ENCODE measurements at regions not wholly inside any gene's neighbourhood (a gene's known extent, or its start where the extent isn't known, plus 50 kb on each side); places are given as distances from the start of the nearest gene placed in this dataset.

DNA sequence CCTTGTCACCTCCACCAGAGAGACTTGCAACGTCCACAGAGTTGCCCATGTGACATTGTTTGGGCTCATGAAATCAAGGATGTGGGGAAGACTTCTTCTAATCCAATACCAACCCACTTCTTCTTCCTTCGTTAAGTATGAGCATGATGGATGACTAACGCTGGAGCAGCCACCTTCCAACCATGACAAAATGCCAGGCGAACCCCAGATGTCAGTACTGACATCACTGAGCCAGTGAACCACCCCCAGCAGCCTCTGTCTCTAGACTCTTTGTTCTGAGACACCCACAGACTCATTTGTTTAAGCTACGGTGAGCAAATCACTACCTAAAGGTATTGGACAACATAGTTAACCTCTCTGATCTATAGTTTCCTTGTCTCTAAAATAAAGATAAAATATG is 123.7 kb downstream of the GRIN2B start:
- TF ChIP-seq JUND (IDR thresholded peaks at IDR 0.05), result no peak
- Histone ChIP-seq H3K4me2 (ENCODE audit: low read length) (no peak overlapping the region), H3K36me3 (ENCODE audit: control insufficient read depth in 1 of 2, insufficient read depth in 2 of 2, low read length in 2 of 2) (no peaks in the 10 kb centered on the region), H3K27me3 (ENCODE audit: insufficient read depth, low read length) (no peaks in the 10 kb centered on the region), H3K9me2 (ENCODE audit: insufficient read depth) (no peaks in the 10 kb centered on the region), H3K27ac (ENCODE audit: low read depth, low read length) (no peak overlapping the region), H3K4me1 (ENCODE audit: control insufficient read depth in 1 of 2, insufficient read depth in 2 of 2, low read length in 2 of 2) (no peaks in the 10 kb centered on the region), H3K4me3 (replicated peaks in 1 of 2; ENCODE audit: low read depth in 1 of 2, low read length in 2 of 2) (no peak overlapping the region), H3K9me3 (ENCODE audit: control insufficient read depth in 1 of 2, insufficient read depth in 1 of 2, low read depth in 1 of 2, low read length in 2 of 2) (no peaks in the 10 kb centered on the region), H2AFZ (ENCODE audit: low read depth, low read length, poor library complexity, severe bottlenecking) (no peak overlapping the region), H3K79me2 (ENCODE audit: insufficient read depth, low read length) (no peaks in the 10 kb centered on the region), H4K20me1 (ENCODE audit: insufficient read depth) (no peaks in the 10 kb centered on the region; the same call in 1 of the 2 replicates), H3K9ac (ENCODE audit: low read length) (no peak overlapping the region)
- CTCF ChIA-PET, result no interaction called here
- DNase-seq (ENCODE audit: low read depth, low spot score), result no peak
- POLR2A ChIA-PET, result no interaction called here
- ATAC-seq, result no peak
- RAD21 ChIA-PET (ENCODE audit: low non-redundant PET in 1 of 2, low total read pairs in 2 of 2, uncharacterized antibody in 2 of 2, unreplicated experiment in 2 of 2), result no interaction called here
- no TSS peak for BruUV-seq (replicated peaks)
- intact Hi-C loops (cut with micrococcal nuclease), result no loop called here

DNA sequence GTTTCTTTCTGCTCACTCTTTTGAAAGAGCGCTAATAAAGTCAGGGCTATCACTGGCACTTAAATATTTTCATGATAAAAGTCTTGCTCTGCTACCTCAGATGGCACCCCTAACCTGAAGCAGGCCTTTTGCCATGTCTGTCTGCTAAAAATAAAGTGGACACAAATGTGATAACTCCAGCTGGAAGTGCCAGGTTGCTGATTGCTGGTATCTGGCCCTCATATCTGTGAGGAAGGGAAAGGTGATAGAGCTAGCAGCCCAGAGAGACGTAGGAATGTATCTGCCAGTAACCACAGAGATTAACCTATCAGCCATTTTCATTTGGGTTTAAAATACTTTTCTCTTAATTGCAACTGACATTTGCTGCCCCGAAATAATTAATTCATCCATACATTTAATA is 127.9 kb downstream of the GRIN2B start:
- ChIA-PET CTCF (no interaction called here), POLR2A (no interaction called here), RAD21 (ENCODE audit: low non-redundant PET in 1 of 2, low total read pairs in 2 of 2, uncharacterized antibody in 2 of 2, unreplicated experiment in 2 of 2) (no interaction called here)
- no peak for DNase-seq (ENCODE audit: low read depth, low spot score)
- no peak overlapping the region for H2AFZ ChIP-seq (ENCODE audit: low read depth, low read length, poor library complexity, severe bottlenecking)
- H3K36me3 ChIP-seq (ENCODE audit: control insufficient read depth in 1 of 2, insufficient read depth in 2 of 2, low read length in 2 of 2), result no peaks in the 10 kb centered on the region
- no peak overlapping the region for H3K27ac ChIP-seq (ENCODE audit: low read depth, low read length)
- no peaks in the 10 kb centered on the region for H3K9me3 ChIP-seq (ENCODE audit: control insufficient read depth in 1 of 2, insufficient read depth in 1 of 2, low read depth in 1 of 2, low read length in 2 of 2)
- intact Hi-C loops (cut with micrococcal nuclease), result no loop called here
- TF ChIP-seq, protein P1, sequence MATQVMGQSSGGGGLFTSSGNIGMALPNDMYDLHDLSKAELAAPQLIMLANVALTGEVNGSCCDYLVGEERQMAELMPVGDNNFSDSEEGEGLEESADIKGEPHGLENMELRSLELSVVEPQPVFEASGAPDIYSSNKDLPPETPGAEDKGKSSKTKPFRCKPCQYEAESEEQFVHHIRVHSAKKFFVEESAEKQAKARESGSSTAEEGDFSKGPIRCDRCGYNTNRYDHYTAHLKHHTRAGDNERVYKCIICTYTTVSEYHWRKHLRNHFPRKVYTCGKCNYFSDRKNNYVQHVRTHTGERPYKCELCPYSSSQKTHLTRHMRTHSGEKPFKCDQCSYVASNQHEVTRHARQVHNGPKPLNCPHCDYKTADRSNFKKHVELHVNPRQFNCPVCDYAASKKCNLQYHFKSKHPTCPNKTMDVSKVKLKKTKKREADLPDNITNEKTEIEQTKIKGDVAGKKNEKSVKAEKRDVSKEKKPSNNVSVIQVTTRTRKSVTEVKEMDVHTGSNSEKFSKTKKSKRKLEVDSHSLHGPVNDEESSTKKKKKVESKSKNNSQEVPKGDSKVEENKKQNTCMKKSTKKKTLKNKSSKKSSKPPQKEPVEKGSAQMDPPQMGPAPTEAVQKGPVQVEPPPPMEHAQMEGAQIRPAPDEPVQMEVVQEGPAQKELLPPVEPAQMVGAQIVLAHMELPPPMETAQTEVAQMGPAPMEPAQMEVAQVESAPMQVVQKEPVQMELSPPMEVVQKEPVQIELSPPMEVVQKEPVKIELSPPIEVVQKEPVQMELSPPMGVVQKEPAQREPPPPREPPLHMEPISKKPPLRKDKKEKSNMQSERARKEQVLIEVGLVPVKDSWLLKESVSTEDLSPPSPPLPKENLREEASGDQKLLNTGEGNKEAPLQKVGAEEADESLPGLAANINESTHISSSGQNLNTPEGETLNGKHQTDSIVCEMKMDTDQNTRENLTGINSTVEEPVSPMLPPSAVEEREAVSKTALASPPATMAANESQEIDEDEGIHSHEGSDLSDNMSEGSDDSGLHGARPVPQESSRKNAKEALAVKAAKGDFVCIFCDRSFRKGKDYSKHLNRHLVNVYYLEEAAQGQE (IDR thresholded peaks at IDR 0.05; ENCODE audit: low read depth), result no peak
- TF ChIP-seq, protein P2, sequence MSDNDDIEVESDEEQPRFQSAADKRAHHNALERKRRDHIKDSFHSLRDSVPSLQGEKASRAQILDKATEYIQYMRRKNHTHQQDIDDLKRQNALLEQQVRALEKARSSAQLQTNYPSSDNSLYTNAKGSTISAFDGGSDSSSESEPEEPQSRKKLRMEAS (IDR thresholded peaks at IDR 0.05), result no peak
- TF ChIP-seq JUND (IDR thresholded peaks at IDR 0.05) (no peak), YY1 (IDR thresholded peaks at IDR 0.05; ENCODE audit: extremely low read depth, insufficient replicate concordance, low read depth, low read length) (no peak), SP1 (IDR thresholded peaks at IDR 0.05; ENCODE audit: low read depth) (no peak), EZH2 (IDR thresholded peaks at IDR 0.05) (no peak), RAD21 (IDR thresholded peaks at IDR 0.05; ENCODE audit: low read depth) (no peak)
- ATAC-seq, result no peak
- BruUV-seq (replicated peaks), result no TSS peak
- H3K79me2 ChIP-seq (ENCODE audit: insufficient read depth, low read length), result no peaks in the 10 kb centered on the region
- H3K9me2 ChIP-seq (ENCODE audit: insufficient read depth), result no peaks in the 10 kb centered on the region
- no peak overlapping the region for H3K9ac ChIP-seq (ENCODE audit: low read length)
- H3K4me1 ChIP-seq (ENCODE audit: control insufficient read depth in 1 of 2, insufficient read depth in 2 of 2, low read length in 2 of 2), result no peaks in the 10 kb centered on the region
- H4K20me1 ChIP-seq (ENCODE audit: insufficient read depth), result no peaks in the 10 kb centered on the region; the same call in 1 of the 2 replicates
- no peak overlapping the region for H3K4me3 ChIP-seq (replicated peaks in 1 of 2; ENCODE audit: low read depth in 1 of 2, low read length in 2 of 2)
- H3K27me3 ChIP-seq (ENCODE audit: insufficient read depth, low read length), result no peaks in the 10 kb centered on the region
- no peak overlapping the region for H3K4me2 ChIP-seq (ENCODE audit: low read length)

All from HCT116 (cell line).